Cardiac fibroblast (primary cell): ENCODE measurements at regions not wholly inside any gene's neighbourhood (a gene's known extent, or its start where the extent isn't known, plus 50 kb on each side); places are given as distances from the start of the nearest gene placed in this dataset.

Experiments
- DNase-seq, 2 donors: peaks; one replicate each; pipeline versions ENCODE4 v3.0.0 to v3.0.0-alpha.2; 2010; ENCODE audit warnings: low read depth in 2 of 2
- H3K4me3 ChIP-seq, 2 donors: replicated peaks in 1 of 2; 1 replicate in 1 of 2; 2 replicates in 1 of 2; pipeline ENCODE4 v1.5.1; 2011; ENCODE audit warnings: low read depth in 2 of 2, low read length in 2 of 2, mild to moderate bottlenecking in 2 of 2, moderate library complexity in 1 of 2
- CTCF ChIP-seq: IDR thresholded peaks from one replicate; pipeline ENCODE4 v1.5.1; 2011; ENCODE audit warnings: low read depth, mild to moderate bottlenecking, low read length, inconsistent platforms

GRCh38 chr18:70419526-70419925 lies 130.7 kb downstream of the SOCS6 start:
- peak; percentile 51 to 73 for DNase-seq
- H3K4me3 ChIP-seq = no peak overlapping the region
- no peak for TF ChIP-seq CTCF

GRCh38 chr18:70418546-70419311 lies 129.9 kb downstream of the SOCS6 start:
- no peak for DNase-seq
- no peak overlapping the region for H3K4me3 ChIP-seq
- TF ChIP-seq CTCF = no peak

- DNase-seq = no peak
- no peak for TF ChIP-seq CTCF
- H3K4me3 ChIP-seq = no peak overlapping the region
These were observed 129.0 kb downstream of the SOCS6 start for GRCh38 chr18:70417847-70418246.

GRCh38 chr18:70416496-70416895 lies 127.7 kb downstream of the SOCS6 start:
- no peak for DNase-seq
- H3K4me3 ChIP-seq = no peak overlapping the region
- TF ChIP-seq CTCF = no peak

- DNase-seq = no peak
- no peak overlapping the region for H3K4me3 ChIP-seq
- TF ChIP-seq CTCF = no peak
These were observed 127.1 kb downstream of the SOCS6 start for GRCh38 chr18:70415823-70416488.

GRCh38 chr18:70414315-70414900 lies 125.6 kb downstream of the SOCS6 start:
- H3K4me3 ChIP-seq = no peak overlapping the region
- TF ChIP-seq CTCF = no peak
- peak in 1 of 2 donors; percentile 49 for DNase-seq
